B cell (primary cell): ENCODE measurements at regions not wholly inside any gene's neighbourhood (a gene's known extent, or its start where the extent isn't known, plus 50 kb on each side); places are given as distances from the start of the nearest gene placed in this dataset.

ENCODE experiments used
- ATAC-seq: fragments of 200-7000 bp; cut with Tn5 transposase; one replicate; pipeline ENCODE4 v1.10.0; 2021; ENCODE audit warnings: low read depth, mild to moderate bottlenecking, moderate number of reproducible peaks, moderate library complexity
- CTCF ChIA-PET: fragments of 350-600 bp; sonication (Branson Sonifier 250); formaldehyde crosslinking; loops from one replicate; lab custom pipeline; 2021; ENCODE audit warnings: antibody characterized with exemption, inconsistent platforms; lab: Charles Lee
- POLR2A ChIA-PET: fragments of 350-600 bp; sonication (Branson Sonifier 250); formaldehyde crosslinking; loops from one replicate; lab custom pipeline; 2021; ENCODE audit warnings: antibody characterized with exemption; lab: Charles Lee
- DNase-seq: peaks from one replicate; pipeline ENCODE4 v3.0.0; 2013
- H2AFZ ChIP-seq: 2 replicates; pipeline ENCODE4 v1.6.1; 2012; ENCODE audit warnings: mild to moderate bottlenecking, low read depth, low read length; ENCODE audit not compliant: insufficient read depth, poor library complexity, severe bottlenecking
- H3K27ac ChIP-seq, 2 donors: 1 replicate in 1 of 2; 2 replicates in 1 of 2; pipeline ENCODE4 v1.5.1; 2012 to 2013; ENCODE audit warnings: low read length in 2 of 2, mild to moderate bottlenecking in 2 of 2, moderate library complexity in 1 of 2
- H3K27me3 ChIP-seq, 4 experiments: fragments of 200-600 bp in 1 of 4; sonication (generic) in 1 of 4; replicated peaks in 1 of 4; 1 replicate in 2 of 4; 2 replicates in 2 of 4; pipeline versions ENCODE4 v1.6.1 to v1.7.0; 2013 to 2016; ENCODE audit warnings: low read length in 3 of 4, mild to moderate bottlenecking in 2 of 4, mixed read lengths in 1 of 4, moderate library complexity in 1 of 4; ENCODE audit not compliant: insufficient read depth in 4 of 4, control insufficient read depth in 3 of 4; ENCODE audit errors: control extremely low read depth in 1 of 4
- H3K36me3 ChIP-seq, 2 experiments: replicated peaks in 1 of 2; 1 replicate in 1 of 2; 2 replicates in 1 of 2; pipeline versions ENCODE4 v1.6.1 to v1.7.1; 2013; ENCODE audit warnings: low read length in 1 of 2; ENCODE audit not compliant: insufficient read depth in 2 of 2, control insufficient read depth in 1 of 2; ENCODE audit errors: control extremely low read depth in 1 of 2, extremely low read depth in 1 of 2
- H3K4me1 ChIP-seq, 2 donors: fragments of 200-600 bp in 1 of 2; sonication (generic) in 1 of 2; 1 replicate in 1 of 2; 2 replicates in 1 of 2; pipeline versions ENCODE4 v1.5.1 to v1.6.1; 2013 to 2017; ENCODE audit warnings: low read length in 2 of 2; ENCODE audit not compliant: control insufficient read depth in 2 of 2, insufficient read depth in 2 of 2
- H3K4me2 ChIP-seq: replicated peaks from 2 replicates; pipeline ENCODE3; 2012; ENCODE audit warnings: mild to moderate bottlenecking, low read depth, low read length; ENCODE audit not compliant: poor library complexity, severe bottlenecking
- H3K4me3 ChIP-seq, 5 experiments: fragments of 200-600 bp in 1 of 5; sonication (generic) in 1 of 5; 1 replicate in 3 of 5; 2 replicates in 2 of 5; pipeline versions ENCODE4 v1.5.1 to v1.7.0; 2011 to 2016; ENCODE audit warnings: low read length in 4 of 5, mild to moderate bottlenecking in 4 of 5, low read depth in 2 of 5, control low read depth in 1 of 5, moderate library complexity in 1 of 5; ENCODE audit not compliant: insufficient read depth in 1 of 5; ENCODE audit errors: control extremely low read depth in 1 of 5, extremely low read depth in 1 of 5
- H3K79me2 ChIP-seq: fragments of 200-600 bp; sonication (generic); one replicate; pipeline ENCODE4 v1.6.0; 2016; ENCODE audit warnings: low read length; ENCODE audit not compliant: control insufficient read depth, insufficient read depth
- H3K9ac ChIP-seq: fragments of 200-600 bp; sonication (generic); 2 replicates; pipeline ENCODE4 v1.6.1; 2017; ENCODE audit warnings: mild to moderate bottlenecking, low read length, moderate library complexity
- H3K9me3 ChIP-seq, 3 donors: one replicate each; pipeline versions ENCODE4 v1.6.1 to v1.7.1; 2013; ENCODE audit warnings: low read length in 2 of 3; ENCODE audit not compliant: control insufficient read depth in 2 of 3, insufficient read depth in 1 of 3; ENCODE audit errors: control extremely low read depth in 1 of 3
- H4K20me1 ChIP-seq: 2 replicates; pipeline ENCODE4 v1.6.0; 2012; ENCODE audit warnings: mild to moderate bottlenecking, low read length; ENCODE audit not compliant: insufficient read depth, control insufficient read depth, poor library complexity, severe bottlenecking
- H3K27ac Mint-ChIP-seq: one replicate; pipeline ENCODE4 v1.8.0; 2021; ENCODE audit warnings: mixed read lengths
- H3K27me3 Mint-ChIP-seq: one replicate; pipeline ENCODE4 v1.8.0; 2021; ENCODE audit warnings: mixed read lengths
- H3K4me1 Mint-ChIP-seq: one replicate; pipeline ENCODE4 v1.8.0; 2021; ENCODE audit warnings: mixed read lengths
- H3K4me3 Mint-ChIP-seq: one replicate; pipeline ENCODE4 v1.8.0; 2021; ENCODE audit warnings: mixed read lengths
- H3K9me3 Mint-ChIP-seq: one replicate; pipeline ENCODE4 v1.8.0; 2022; ENCODE audit warnings: mixed read lengths; ENCODE audit not compliant: insufficient read depth
- EZH2 ChIP-seq: IDR thresholded peaks from 2 replicates; pipeline ENCODE4 v1.6.1; 2012; ENCODE audit warnings: borderline replicate concordance, low read depth, mild to moderate bottlenecking, moderate library complexity, low read length; ENCODE audit not compliant: insufficient read depth, poor library complexity, severe bottlenecking
- WGBS: methylation state at CpG from one replicate; pipeline ENCODE4 v1.1.5; 2013; ENCODE audit warnings: missing lambda C conversion rate; ENCODE audit not compliant: insufficient coverage; 5-methylcytosine and 5-hydroxymethylcytosine counted together
- intact Hi-C: fragments of 100-400 bp; cut with micrococcal nuclease; formaldehyde crosslinking; loops from one replicate; pipeline ENCODE4 v1.10.0; 2022
- TF ChIP-seq, protein P1 (sequence below): fragments of 200-600 bp; IDR thresholded peaks from one replicate; pipeline ENCODE4 v1.8.0; 2022; ENCODE audit warnings: antibody characterized with exemption, mild to moderate bottlenecking

- no peak for TF ChIP-seq EZH2
- TF ChIP-seq, protein P1, sequence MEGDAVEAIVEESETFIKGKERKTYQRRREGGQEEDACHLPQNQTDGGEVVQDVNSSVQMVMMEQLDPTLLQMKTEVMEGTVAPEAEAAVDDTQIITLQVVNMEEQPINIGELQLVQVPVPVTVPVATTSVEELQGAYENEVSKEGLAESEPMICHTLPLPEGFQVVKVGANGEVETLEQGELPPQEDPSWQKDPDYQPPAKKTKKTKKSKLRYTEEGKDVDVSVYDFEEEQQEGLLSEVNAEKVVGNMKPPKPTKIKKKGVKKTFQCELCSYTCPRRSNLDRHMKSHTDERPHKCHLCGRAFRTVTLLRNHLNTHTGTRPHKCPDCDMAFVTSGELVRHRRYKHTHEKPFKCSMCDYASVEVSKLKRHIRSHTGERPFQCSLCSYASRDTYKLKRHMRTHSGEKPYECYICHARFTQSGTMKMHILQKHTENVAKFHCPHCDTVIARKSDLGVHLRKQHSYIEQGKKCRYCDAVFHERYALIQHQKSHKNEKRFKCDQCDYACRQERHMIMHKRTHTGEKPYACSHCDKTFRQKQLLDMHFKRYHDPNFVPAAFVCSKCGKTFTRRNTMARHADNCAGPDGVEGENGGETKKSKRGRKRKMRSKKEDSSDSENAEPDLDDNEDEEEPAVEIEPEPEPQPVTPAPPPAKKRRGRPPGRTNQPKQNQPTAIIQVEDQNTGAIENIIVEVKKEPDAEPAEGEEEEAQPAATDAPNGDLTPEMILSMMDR, result no peak
- H3K27me3 ChIP-seq, result no peaks in the 10 kb centered on the region
- ChIA-PET CTCF (no interaction called here), POLR2A (no interaction called here)
- no peak overlapping the region for H3K9ac ChIP-seq
- Mint-ChIP-seq H3K4me1 (no peaks in the 10 kb centered on the region), H3K9me3 (no peaks in the 10 kb centered on the region), H3K27ac (no peak overlapping the region), H3K4me3 (no peak overlapping the region), H3K27me3 (no peaks in the 10 kb centered on the region)
- no peaks in the 10 kb centered on the region for H3K9me3 ChIP-seq
- DNase-seq (no peak), ATAC-seq (no peak)
- H4K20me1 ChIP-seq, result no peaks in the 10 kb centered on the region
- H3K79me2 ChIP-seq, result no peaks in the 10 kb centered on the region
- H3K27ac ChIP-seq, result no peak overlapping the region
- H3K4me1 ChIP-seq, result no peaks in the 10 kb centered on the region
- H3K36me3 ChIP-seq, result no peaks in the 10 kb centered on the region
- H3K4me3 ChIP-seq, result no peak overlapping the region
- no peak overlapping the region for H2AFZ ChIP-seq
- no peak overlapping the region for H3K4me2 ChIP-seq
- intact Hi-C loops, result no loop called here
- WGBS, result 100% methylated on average over 1 of the region's 5 CpGs
Observed at GRCh38 chr12:28802706-28803438, 346.2 kb upstream of the FAR2 start.

DNA sequence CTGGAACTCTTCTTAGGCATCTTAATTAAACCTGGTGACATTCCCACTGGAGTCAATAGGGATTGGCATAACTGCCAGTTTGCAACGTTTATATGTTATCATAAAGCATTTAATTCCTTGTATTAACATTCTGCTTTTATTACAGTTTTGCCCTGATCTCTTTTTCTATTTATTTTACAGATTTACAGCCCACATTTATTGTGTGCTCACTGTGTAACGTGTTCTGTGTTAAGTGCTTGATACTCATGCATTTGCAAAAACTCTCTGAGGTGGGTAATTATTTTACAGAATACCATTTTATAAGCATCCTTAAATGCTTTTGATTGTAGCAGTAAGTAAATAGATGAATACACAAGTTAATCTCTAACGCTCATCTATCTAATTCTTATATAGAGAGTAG is 341.5 kb upstream of the FAR2 start:
- Histone ChIP-seq H3K4me1 (no peaks in the 10 kb centered on the region), H3K9me3 (no peaks in the 10 kb centered on the region), H3K79me2 (no peaks in the 10 kb centered on the region), H2AFZ (no peak overlapping the region), H4K20me1 (no peaks in the 10 kb centered on the region), H3K27me3 (peaks cover 0 to 3% (median 0%) of the 10 kb centered on the region in 4 experiments), H3K4me3 (no peak overlapping the region), H3K27ac (no peak overlapping the region), H3K4me2 (no peak overlapping the region), H3K36me3 (no peaks in the 10 kb centered on the region), H3K9ac (no peak overlapping the region)
- ChIA-PET POLR2A (no interaction called here), CTCF (no interaction called here)
- intact Hi-C loops, result no loop called here
- Mint-ChIP-seq H3K4me3 (no peak overlapping the region), H3K9me3 (no peaks in the 10 kb centered on the region), H3K27ac (no peak overlapping the region), H3K4me1 (no peaks in the 10 kb centered on the region), H3K27me3 (no peaks in the 10 kb centered on the region)
- no CpG with 5 or more reads among the region's 3 CpGs for WGBS
- no peak for DNase-seq
- TF ChIP-seq, protein P1, result no peak
- TF ChIP-seq EZH2, result no peak
- no peak for ATAC-seq
